Glomerular visceral epithelial cell (primary cell): ENCODE measurements at regions not wholly inside any gene's neighbourhood (a gene's known extent, or its start where the extent isn't known, plus 50 kb on each side); places are given as distances from the start of the nearest gene placed in this dataset.

ENCODE experiments used
- DNase-seq: peaks from one replicate; pipeline ENCODE4 v3.0.0-alpha.2; 2016; ENCODE audit errors: extremely low spot score

DNA sequence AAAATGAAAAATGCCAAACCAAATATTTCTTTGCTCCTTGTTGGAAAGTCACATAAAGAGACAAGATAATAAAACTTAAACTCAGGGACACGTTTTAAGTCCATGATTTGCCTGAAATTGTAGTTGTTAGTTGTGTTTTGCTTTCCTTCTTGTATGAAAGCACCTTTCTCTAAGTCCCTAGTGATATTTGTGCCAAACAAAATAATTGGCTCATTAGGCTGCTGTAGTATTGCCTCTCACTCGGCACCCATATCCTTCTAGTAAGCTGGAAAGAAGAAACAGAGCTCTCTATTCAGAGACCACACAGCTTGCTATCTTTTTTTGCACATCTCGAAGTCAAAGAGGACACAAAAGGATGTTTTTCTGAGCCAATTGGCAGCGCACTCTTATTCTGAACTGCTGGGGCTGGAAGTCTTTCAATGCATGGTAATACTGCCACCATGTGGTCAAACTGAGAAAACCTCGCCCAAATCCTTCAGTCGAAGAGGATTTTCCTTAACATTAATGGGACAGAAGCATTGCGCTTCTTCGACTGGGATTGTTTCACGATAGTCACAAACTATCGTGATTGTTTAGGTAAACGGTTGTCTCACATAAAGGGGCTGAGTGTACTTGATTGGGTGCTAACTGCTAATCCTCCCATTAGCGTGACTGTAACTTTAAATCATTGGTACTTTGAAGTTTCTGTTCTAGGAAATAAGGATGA lies 571.9 kb upstream of the LCORL start:
- peak; percentile 66 for DNase-seq

DNA sequence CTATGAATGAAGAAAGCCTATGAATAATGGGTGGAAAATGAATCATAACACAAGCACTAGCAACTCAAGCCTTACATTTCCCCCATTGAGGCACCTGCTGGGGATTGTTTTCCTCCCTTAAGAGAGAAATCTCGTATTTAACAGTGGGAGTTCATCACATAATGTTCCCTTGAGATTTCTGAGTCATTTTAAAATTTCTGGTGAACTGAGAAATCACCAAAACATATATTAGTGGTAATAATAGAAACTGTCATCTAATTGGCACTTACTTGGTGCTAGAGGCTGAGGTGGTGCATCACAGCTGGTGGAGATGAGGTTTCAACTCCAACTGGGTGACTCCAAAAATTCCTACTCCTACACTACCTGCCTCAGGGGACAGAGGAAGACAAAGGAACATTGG lies 561.3 kb upstream of the LCORL start:
- no peak for DNase-seq

DNA sequence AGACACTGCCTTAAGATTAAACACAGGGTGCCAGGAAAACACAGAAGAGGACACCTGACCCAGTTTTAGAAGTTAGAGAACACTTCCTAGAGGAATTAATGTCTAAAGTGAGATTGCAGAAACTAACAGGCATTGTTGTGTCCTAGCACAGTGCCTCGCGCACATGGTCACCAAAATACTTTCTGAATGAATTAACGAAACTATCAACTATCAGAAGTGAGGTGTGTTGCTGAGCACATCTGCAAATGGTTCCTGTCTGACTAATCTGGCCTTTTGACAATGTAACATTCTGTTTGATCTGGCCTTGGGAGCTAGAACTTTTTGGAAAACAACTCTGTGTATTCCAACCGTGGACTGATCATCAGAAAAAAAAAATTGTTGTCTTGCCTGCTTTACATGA lies 556.8 kb upstream of the LCORL start:
- DNase-seq, result no peak

DNA sequence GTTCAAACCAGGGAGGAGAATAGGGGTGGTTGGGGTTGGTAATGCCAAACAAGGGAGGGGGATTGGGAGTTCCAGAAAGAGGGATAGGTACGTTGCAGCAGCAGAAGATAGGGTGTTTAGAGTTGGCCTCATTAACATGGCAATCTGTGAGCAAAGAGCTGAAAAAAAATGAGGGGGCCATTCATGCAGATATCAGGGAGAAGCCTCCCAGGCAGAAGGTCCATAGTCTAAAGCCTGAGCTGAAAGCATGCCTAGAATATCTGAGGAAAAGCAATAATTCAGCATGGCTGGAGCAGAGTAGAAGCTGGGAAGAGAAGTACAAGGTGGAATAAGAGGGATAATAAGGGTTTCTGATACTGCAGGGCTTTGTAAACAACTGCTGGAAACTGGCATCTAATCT lies 550.9 kb upstream of the LCORL start:
- no peak for DNase-seq

GRCh38 chr4:18571301-18571761 lies 549.8 kb upstream of the LCORL start:
- DNase-seq, result no peak

- no peak for DNase-seq
These were observed 548.8 kb upstream of the LCORL start for GRCh38 chr4:18570370-18570769.

DNA sequence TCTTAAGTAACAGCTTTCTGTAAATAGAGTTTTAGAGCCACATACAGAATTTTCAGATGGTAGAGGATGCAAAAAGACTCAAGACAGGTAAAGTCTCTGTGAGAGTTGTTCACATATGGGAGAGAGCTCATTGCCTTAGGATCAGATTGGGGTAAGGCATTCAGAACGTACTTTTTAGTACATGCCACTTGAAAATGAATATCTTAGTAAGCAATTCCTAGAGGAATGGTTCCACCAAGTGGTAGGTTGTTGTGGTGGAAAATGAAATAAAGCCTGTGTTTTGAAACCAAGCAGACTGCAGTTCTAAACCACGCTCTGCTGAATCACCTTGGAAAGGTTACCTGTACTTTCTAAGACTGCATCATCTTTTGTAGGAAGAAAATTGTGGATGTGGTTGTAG lies 547.0 kb upstream of the LCORL start:
- no peak for DNase-seq

DNA sequence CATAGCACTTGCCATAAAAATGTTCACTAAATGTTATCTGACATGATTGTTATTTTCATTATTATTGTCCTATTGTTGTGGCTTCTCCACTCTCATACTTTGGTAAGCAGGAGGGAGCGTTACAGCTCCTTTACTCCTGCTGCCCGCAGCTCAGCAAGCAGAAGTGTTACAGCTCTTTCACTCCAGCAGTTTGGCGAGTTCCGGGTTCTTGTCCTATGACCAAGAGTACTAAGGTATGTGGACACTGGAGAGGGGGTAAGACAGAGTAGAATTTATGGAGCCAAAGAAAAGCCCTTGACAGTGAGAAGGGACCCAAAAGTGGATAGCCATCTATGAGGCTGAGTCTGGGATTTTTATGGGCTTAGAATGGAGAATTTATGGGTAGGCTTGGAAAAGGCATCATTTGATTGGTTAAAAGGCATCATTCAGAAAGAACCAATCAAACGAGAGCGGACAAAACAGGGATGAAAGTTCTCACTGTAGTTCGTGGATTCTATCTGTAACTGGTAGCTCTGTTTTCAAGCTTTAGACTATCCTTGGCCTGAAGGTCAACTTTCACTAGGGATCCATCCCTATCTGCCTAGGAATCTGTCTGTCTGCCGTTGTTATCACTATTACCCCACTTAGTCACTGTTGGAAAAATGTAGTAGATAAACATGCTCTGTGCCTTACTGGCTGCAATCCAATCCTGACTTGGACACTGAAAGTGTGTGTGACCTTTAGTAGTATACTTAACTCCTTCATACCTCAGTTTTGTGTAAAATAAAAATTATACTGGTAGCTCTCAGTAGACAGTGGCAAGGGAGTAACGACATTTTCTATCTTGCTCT lies 545.6 kb upstream of the LCORL start:
- DNase-seq, result no peak

- no peak for DNase-seq
These were observed 537.9 kb upstream of the LCORL start for GRCh38 chr4:18559492-18559891.

DNA sequence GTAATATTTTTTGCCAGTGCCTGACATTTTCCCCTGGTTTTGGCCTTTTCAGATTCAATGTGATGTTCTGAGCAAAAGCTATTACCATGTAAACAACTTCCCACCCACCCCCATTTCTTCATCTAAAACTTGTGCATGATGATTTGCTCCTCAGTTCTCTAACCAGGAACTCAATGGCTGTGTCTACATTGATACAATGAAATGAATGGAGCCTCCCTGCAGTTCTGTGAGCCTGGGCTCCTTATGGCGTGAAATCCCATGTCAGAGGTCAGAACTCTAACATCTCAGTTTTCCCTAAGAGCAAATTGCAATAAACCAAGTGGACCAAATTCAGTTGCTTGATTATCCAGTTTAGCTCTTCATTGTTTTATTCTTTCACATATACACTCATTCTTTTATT lies 534.8 kb upstream of the LCORL start:
- DNase-seq, result no peak

GRCh38 chr4:18540349-18540748 lies 518.8 kb upstream of the LCORL start:
- DNase-seq, result no peak

- DNase-seq, result no peak
These were observed 516.6 kb upstream of the LCORL start for GRCh38 chr4:18538121-18538520.

DNA sequence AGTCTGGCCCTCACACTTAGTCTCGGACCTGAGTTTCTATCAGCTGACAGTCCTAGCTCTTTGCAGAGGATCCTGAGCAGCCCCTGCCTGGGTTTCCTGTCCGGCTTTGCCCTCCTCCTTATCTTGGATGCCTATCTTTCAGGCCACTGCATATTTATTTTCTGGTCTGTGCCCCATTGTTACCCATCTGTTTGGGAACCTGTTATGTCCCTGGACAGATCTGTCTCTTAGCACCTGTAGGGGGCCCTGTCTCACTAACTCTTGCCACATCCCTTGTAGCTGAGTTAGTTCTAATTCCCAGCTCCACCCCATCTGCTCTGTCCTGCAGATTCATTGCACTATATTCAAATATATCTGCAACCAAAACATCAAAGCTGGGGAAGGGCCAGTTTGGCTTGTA lies 514.9 kb upstream of the LCORL start:
- no peak for DNase-seq

- no peak for DNase-seq
These were observed 514.4 kb upstream of the LCORL start for GRCh38 chr4:18535948-18536347.

GRCh38 chr4:18533262-18533775 lies 511.8 kb upstream of the LCORL start:
- no peak for DNase-seq

- no peak for DNase-seq
These were observed 510.2 kb upstream of the LCORL start for GRCh38 chr4:18531731-18532130.

DNA sequence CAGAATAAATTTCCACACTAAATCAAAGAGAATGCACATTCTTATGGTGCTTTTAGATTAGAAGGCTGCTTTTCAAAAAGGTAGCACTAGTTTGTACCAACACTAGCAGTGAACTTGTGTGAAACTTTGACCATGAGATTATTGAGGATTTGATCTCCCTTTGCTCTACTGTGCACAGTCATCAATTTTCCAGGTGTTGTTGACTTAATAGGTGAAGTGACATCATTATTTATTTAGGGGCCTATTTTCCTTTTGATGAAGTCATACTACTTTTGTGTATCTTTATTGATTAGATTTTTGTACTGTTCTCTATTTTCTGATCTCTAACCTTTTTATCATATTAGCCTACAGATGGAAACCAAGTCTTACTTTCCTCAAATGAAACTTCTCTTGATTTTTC lies 507.9 kb upstream of the LCORL start:
- DNase-seq, result no peak

- DNase-seq, result no peak
These were observed 503.1 kb upstream of the LCORL start for GRCh38 chr4:18524667-18525066.

- no peak for DNase-seq
These were observed 496.5 kb upstream of the LCORL start for GRCh38 chr4:18518098-18518497.

- DNase-seq, result no peak
These were observed 492.3 kb upstream of the LCORL start for GRCh38 chr4:18513861-18514260.

- no peak for DNase-seq
These were observed 491.2 kb upstream of the LCORL start for GRCh38 chr4:18512718-18513117.

DNA sequence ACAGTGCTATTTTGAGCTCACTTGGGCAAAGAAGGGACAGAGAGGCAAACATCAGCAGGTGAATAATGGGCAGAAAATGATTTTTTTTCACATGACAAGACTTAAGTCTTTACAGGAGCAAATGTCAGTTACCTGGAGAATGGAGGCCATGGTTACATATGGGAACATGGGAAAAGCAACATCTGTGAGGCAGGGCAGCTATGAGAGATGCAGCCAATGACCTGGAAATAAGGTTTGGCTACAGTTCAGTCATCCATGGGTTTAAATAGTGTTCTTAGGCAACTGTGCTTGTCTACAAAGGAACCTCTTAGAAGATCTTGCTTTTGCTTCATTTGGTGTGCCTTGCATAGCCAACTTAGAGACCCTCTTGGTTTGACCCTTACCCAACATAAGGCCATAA lies 490.2 kb upstream of the LCORL start:
- DNase-seq, result no peak

DNA sequence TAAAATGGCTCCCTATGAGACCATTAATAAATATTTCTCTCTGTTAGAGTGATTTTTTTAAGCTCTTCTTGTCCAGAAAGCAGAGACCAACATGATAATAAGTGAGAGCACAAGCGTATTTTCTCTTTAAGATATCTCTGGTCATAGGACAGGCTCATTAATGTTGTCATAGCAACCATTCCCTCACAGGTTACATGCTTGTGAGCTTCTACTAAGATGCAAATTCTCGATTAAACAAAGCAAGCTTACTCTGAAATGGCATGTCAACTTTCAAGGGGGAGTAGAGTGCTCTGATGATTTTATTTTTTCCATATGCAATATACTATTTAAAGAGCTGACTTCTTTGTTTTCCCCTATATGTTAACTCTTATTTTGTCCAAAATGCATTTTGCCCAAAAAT lies 487.2 kb upstream of the LCORL start:
- no peak for DNase-seq
